ENCODE measurements at regions not wholly inside any gene's neighbourhood (a gene's known extent, or its start where the extent isn't known, plus 50 kb on each side); places are given as distances from the start of the nearest gene placed in this dataset.

GRCh38 chr21:29396951-29397455, 98.3 kb downstream of the BACH1 start:
- H3K9me3 Mint-ChIP-seq: peaks cover 13% of the 10 kb centered on the region

GRCh38 chr21:29403301-29403700, 104.6 kb downstream of the BACH1 start:
- ATAC-seq (no peak), DNase-seq (ENCODE audit: low spot score) (no peak)
- peaks cover 34% of the 10 kb centered on the region for H3K36me3 Mint-ChIP-seq
- peaks cover 13% of the 10 kb centered on the region for H3K9me3 Mint-ChIP-seq
- peaks cover 0 to 3% of the 10 kb centered on the region in 2 donors for H3K4me1 Mint-ChIP-seq (ENCODE audit: low read depth in 2 of 2)
- no peak overlapping the region for H3K4me3 Mint-ChIP-seq
- no peaks in the 10 kb centered on the region for H3K27me3 Mint-ChIP-seq
- no peak overlapping the region for H3K27ac Mint-ChIP-seq

More at GRCh38 chr21:29396951-29397455, 98.3 kb downstream of the BACH1 start:
- no peak overlapping the region for H3K27ac Mint-ChIP-seq
- no peaks in the 10 kb centered on the region for H3K27me3 Mint-ChIP-seq
- ATAC-seq (no peak), DNase-seq (ENCODE audit: low spot score) (no peak)
- H3K4me3 Mint-ChIP-seq: no peak overlapping the region
- H3K4me1 Mint-ChIP-seq (ENCODE audit: low read depth in 2 of 2): no peaks in the 10 kb centered on the region
- peaks cover 28% of the 10 kb centered on the region for H3K36me3 Mint-ChIP-seq

GRCh38 chr21:29403922-29404538, 105.3 kb downstream of the BACH1 start:
- Mint-ChIP-seq H3K4me3 (no peak overlapping the region), H3K27ac (no peak overlapping the region), H3K36me3 (peaks cover 26% of the 10 kb centered on the region)

GRCh38 chr21:29405503-29406122, 106.9 kb downstream of the BACH1 start:
- Mint-ChIP-seq H3K27me3 (no peaks in the 10 kb centered on the region), H3K9me3 (peaks cover 2% of the 10 kb centered on the region), H3K36me3 (peaks cover 10% of the 10 kb centered on the region), H3K27ac (no peak overlapping the region), H3K4me1 (ENCODE audit: low read depth in 2 of 2) (peaks cover 0 to 3% of the 10 kb centered on the region in 2 donors), H3K4me3 (no peak overlapping the region)
- DNase-seq (ENCODE audit: low spot score) (no peak), ATAC-seq (no peak)

More at GRCh38 chr21:29403922-29404538, 105.3 kb downstream of the BACH1 start:
- no peaks in the 10 kb centered on the region for H3K27me3 Mint-ChIP-seq
- DNase-seq (ENCODE audit: low spot score): no peak
- peaks cover 0 to 3% of the 10 kb centered on the region in 2 donors for H3K4me1 Mint-ChIP-seq (ENCODE audit: low read depth in 2 of 2)
- ATAC-seq: no peak
- H3K9me3 Mint-ChIP-seq: peaks cover 8% of the 10 kb centered on the region

GRCh38 chr21:29406385-29406784, 107.7 kb downstream of the BACH1 start:
- DNase-seq (ENCODE audit: low spot score) (no peak), ATAC-seq (no peak)
- Mint-ChIP-seq H3K4me1 (ENCODE audit: low read depth in 2 of 2) (peaks cover 0 to 3% of the 10 kb centered on the region in 2 donors), H3K27me3 (no peaks in the 10 kb centered on the region), H3K36me3 (peaks cover 7% of the 10 kb centered on the region), H3K27ac (no peak overlapping the region), H3K9me3 (no peaks in the 10 kb centered on the region), H3K4me3 (no peak overlapping the region)

- no peaks in the 10 kb centered on the region for H3K9me3 Mint-ChIP-seq
- H3K27ac Mint-ChIP-seq: no peak overlapping the region
- ATAC-seq (no peak), DNase-seq (ENCODE audit: low spot score) (no peak)
- peaks cover 0 to 3% of the 10 kb centered on the region in 2 donors for H3K4me1 Mint-ChIP-seq (ENCODE audit: low read depth in 2 of 2)
- peaks cover 7% of the 10 kb centered on the region for H3K36me3 Mint-ChIP-seq
- no peak overlapping the region for H3K4me3 Mint-ChIP-seq
- no peaks in the 10 kb centered on the region for H3K27me3 Mint-ChIP-seq
Measured at GRCh38 chr21:29407571-29407970, 108.8 kb downstream of the BACH1 start.

GRCh38 chr21:29413683-29414082, 115.0 kb downstream of the BACH1 start:
- no peak overlapping the region for H3K27ac Mint-ChIP-seq
- H3K9me3 Mint-ChIP-seq: no peaks in the 10 kb centered on the region
- DNase-seq (ENCODE audit: low spot score) (no peak), ATAC-seq (no peak)
- H3K27me3 Mint-ChIP-seq: no peaks in the 10 kb centered on the region
- H3K36me3 Mint-ChIP-seq: no peaks in the 10 kb centered on the region
- H3K4me1 Mint-ChIP-seq (ENCODE audit: low read depth in 2 of 2): no peaks in the 10 kb centered on the region
- H3K4me3 Mint-ChIP-seq: no peak overlapping the region

- H3K4me1 Mint-ChIP-seq (ENCODE audit: low read depth in 2 of 2): no peaks in the 10 kb centered on the region
- no peaks in the 10 kb centered on the region for H3K27me3 Mint-ChIP-seq
- no peaks in the 10 kb centered on the region for H3K9me3 Mint-ChIP-seq
- H3K4me3 Mint-ChIP-seq: no peak overlapping the region
- ATAC-seq (no peak), DNase-seq (ENCODE audit: low spot score) (no peak)
- no peaks in the 10 kb centered on the region for H3K36me3 Mint-ChIP-seq
- no peak overlapping the region for H3K27ac Mint-ChIP-seq
Measured at GRCh38 chr21:29416268-29416667, 117.5 kb downstream of the BACH1 start.

- DNase-seq (ENCODE audit: low spot score) (no peak), ATAC-seq (no peak)
- no peaks in the 10 kb centered on the region for H3K36me3 Mint-ChIP-seq
- H3K4me1 Mint-ChIP-seq (ENCODE audit: low read depth in 2 of 2): no peaks in the 10 kb centered on the region
- H3K9me3 Mint-ChIP-seq: no peaks in the 10 kb centered on the region
- no peak overlapping the region for H3K4me3 Mint-ChIP-seq
- H3K27ac Mint-ChIP-seq: no peak overlapping the region
- H3K27me3 Mint-ChIP-seq: no peaks in the 10 kb centered on the region
Measured at GRCh38 chr21:29418813-29419212, 120.1 kb downstream of the BACH1 start.

- Mint-ChIP-seq H3K36me3 (no peaks in the 10 kb centered on the region), H3K27ac (no peak overlapping the region), H3K27me3 (no peaks in the 10 kb centered on the region), H3K9me3 (no peaks in the 10 kb centered on the region), H3K4me1 (ENCODE audit: low read depth in 2 of 2) (no peaks in the 10 kb centered on the region), H3K4me3 (no peak overlapping the region)
- ATAC-seq (no peak), DNase-seq (ENCODE audit: low spot score) (no peak)
Measured at GRCh38 chr21:29419422-29419821, 120.7 kb downstream of the BACH1 start.

- Mint-ChIP-seq H3K9me3 (peaks cover 3% of the 10 kb centered on the region), H3K36me3 (no peaks in the 10 kb centered on the region), H3K4me1 (ENCODE audit: low read depth in 2 of 2) (no peaks in the 10 kb centered on the region), H3K27ac (no peak overlapping the region), H3K27me3 (no peaks in the 10 kb centered on the region), H3K4me3 (no peak overlapping the region)
- no peak for DNase-seq (ENCODE audit: low spot score)
- no peak for ATAC-seq
Measured at GRCh38 chr21:29423099-29423870, 124.6 kb downstream of the BACH1 start.

GRCh38 chr21:29424728-29425127, 126.0 kb downstream of the BACH1 start:
- DNase-seq (ENCODE audit: low spot score) (no peak), ATAC-seq (no peak)
- H3K4me1 Mint-ChIP-seq (ENCODE audit: low read depth in 2 of 2): no peaks in the 10 kb centered on the region
- H3K27me3 Mint-ChIP-seq: no peaks in the 10 kb centered on the region
- H3K9me3 Mint-ChIP-seq: peaks cover 3% of the 10 kb centered on the region
- no peaks in the 10 kb centered on the region for H3K36me3 Mint-ChIP-seq
- H3K27ac Mint-ChIP-seq: no peak overlapping the region
- no peak overlapping the region for H3K4me3 Mint-ChIP-seq

GRCh38 chr21:29429218-29429617, 130.5 kb downstream of the BACH1 start:
- no peak for DNase-seq (ENCODE audit: low spot score)
- no peak for ATAC-seq
- H3K4me3 Mint-ChIP-seq: no peak overlapping the region
- no peak overlapping the region for H3K27ac Mint-ChIP-seq
- H3K27me3 Mint-ChIP-seq: no peaks in the 10 kb centered on the region
- H3K4me1 Mint-ChIP-seq (ENCODE audit: low read depth in 2 of 2): no peaks in the 10 kb centered on the region
- peaks cover 3% of the 10 kb centered on the region for H3K9me3 Mint-ChIP-seq
- no peaks in the 10 kb centered on the region for H3K36me3 Mint-ChIP-seq

- H3K9me3 Mint-ChIP-seq: peaks cover 3% of the 10 kb centered on the region
- H3K27me3 Mint-ChIP-seq: no peaks in the 10 kb centered on the region
- H3K4me1 Mint-ChIP-seq (ENCODE audit: low read depth in 2 of 2): no peaks in the 10 kb centered on the region
- no peak overlapping the region for H3K4me3 Mint-ChIP-seq
- no peaks in the 10 kb centered on the region for H3K36me3 Mint-ChIP-seq
- DNase-seq (ENCODE audit: low spot score) (no peak), ATAC-seq (no peak)
- no peak overlapping the region for H3K27ac Mint-ChIP-seq
Measured at GRCh38 chr21:29430030-29430429, 131.3 kb downstream of the BACH1 start.
